ENCODE measurements at regions not wholly inside any gene's neighbourhood (a gene's known extent, or its start where the extent isn't known, plus 50 kb on each side); places are given as distances from the start of the nearest gene placed in this dataset.

GRCh38 chr5:92769978-92770377, 811.0 kb downstream of the NR2F1-AS1 start:
- TF ChIP-seq, protein P1, sequence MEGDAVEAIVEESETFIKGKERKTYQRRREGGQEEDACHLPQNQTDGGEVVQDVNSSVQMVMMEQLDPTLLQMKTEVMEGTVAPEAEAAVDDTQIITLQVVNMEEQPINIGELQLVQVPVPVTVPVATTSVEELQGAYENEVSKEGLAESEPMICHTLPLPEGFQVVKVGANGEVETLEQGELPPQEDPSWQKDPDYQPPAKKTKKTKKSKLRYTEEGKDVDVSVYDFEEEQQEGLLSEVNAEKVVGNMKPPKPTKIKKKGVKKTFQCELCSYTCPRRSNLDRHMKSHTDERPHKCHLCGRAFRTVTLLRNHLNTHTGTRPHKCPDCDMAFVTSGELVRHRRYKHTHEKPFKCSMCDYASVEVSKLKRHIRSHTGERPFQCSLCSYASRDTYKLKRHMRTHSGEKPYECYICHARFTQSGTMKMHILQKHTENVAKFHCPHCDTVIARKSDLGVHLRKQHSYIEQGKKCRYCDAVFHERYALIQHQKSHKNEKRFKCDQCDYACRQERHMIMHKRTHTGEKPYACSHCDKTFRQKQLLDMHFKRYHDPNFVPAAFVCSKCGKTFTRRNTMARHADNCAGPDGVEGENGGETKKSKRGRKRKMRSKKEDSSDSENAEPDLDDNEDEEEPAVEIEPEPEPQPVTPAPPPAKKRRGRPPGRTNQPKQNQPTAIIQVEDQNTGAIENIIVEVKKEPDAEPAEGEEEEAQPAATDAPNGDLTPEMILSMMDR (IDR thresholded peaks at IDR 0.05), result no peak
- TF ChIP-seq EZH2 (IDR thresholded peaks at IDR 0.05; ENCODE audit: borderline replicate concordance, insufficient read depth, low read depth, low read length, poor library complexity, severe bottlenecking), result no peak

All from B cell (primary cell).